PC-3 (cell line): ENCODE measurements at regions not wholly inside any gene's neighbourhood (a gene's known extent, or its start where the extent isn't known, plus 50 kb on each side); places are given as distances from the start of the nearest gene placed in this dataset.

Source experiments
- ATAC-seq: fragments of 200-7000 bp; cut with Tn5 transposase; 2 replicates; pipeline ENCODE4 v1.9.1; 2020; ENCODE audit warnings: mild to moderate bottlenecking, moderate library complexity
- BruUV-seq: library from RNA; stranded (reverse); fragments of 400-500 nt; replicated peaks from 2 replicates; lab custom pipeline; 2021; lab: Mats Ljungman, UMichigan
- CTCF ChIA-PET: fragments of 300-600 bp; sonication (Branson Sonifier 250); formaldehyde crosslinking; loops from one replicate; lab custom pipeline; 2022; ENCODE audit warnings: antibody characterized with exemption; lab: Charles Lee
- POLR2A ChIA-PET: fragments of 300-600 bp; sonication (Branson Sonifier 250); formaldehyde crosslinking; loops from one replicate; lab custom pipeline; 2022; ENCODE audit warnings: antibody characterized with exemption; ENCODE audit not compliant: unreplicated experiment; lab: Charles Lee
- DNase-seq: peaks from one replicate; pipeline ENCODE4 v3.0.0-alpha.2; 2015
- H2AFZ ChIP-seq: fragments of 300-600 bp; sonication (generic); 2 replicates; pipeline ENCODE4 v1.6.0; 2016; ENCODE audit warnings: antibody characterized with exemption, low read length
- H3F3A ChIP-seq: fragments of 300-600 bp; sonication (generic); one replicate; pipeline ENCODE4 v1.6.0; 2017; ENCODE audit warnings: antibody characterized with exemption, low read length, control low read depth, mild to moderate bottlenecking; ENCODE audit not compliant: unreplicated experiment
- H3K27ac ChIP-seq: fragments of 300-600 bp; sonication (generic); 2 replicates; pipeline ENCODE4 v1.5.1; 2016; ENCODE audit warnings: mild to moderate bottlenecking, low read length
- H3K27me3 ChIP-seq: fragments of 300-600 bp; sonication (generic); 2 replicates; pipeline ENCODE4 v1.6.1; 2016; ENCODE audit warnings: low read length, mixed read lengths
- H3K36me3 ChIP-seq: fragments of 300-600 bp; sonication (generic); 2 replicates; pipeline ENCODE4 v1.6.1; 2016; ENCODE audit warnings: low read depth, mixed run types, low read length, mixed read lengths
- H3K4me1 ChIP-seq: fragments of 300-600 bp; sonication (generic); 2 replicates; pipeline ENCODE4 v1.5.1; 2016; ENCODE audit warnings: low read length; ENCODE audit not compliant: insufficient read depth
- H3K4me2 ChIP-seq: fragments of 300-600 bp; sonication (generic); 2 replicates; pipeline ENCODE4 v1.6.0; 2016; ENCODE audit warnings: low read length
- H3K4me3 ChIP-seq: fragments of 300-600 bp; sonication (generic); 2 replicates; pipeline ENCODE4 v1.5.1; 2016; ENCODE audit warnings: mild to moderate bottlenecking, low read length, mixed read lengths
- H3K79me2 ChIP-seq: fragments of 300-600 bp; sonication (generic); 2 replicates; pipeline ENCODE4 v1.6.1; 2017; ENCODE audit warnings: low read length, mixed read lengths
- H3K9ac ChIP-seq: fragments of 300-600 bp; sonication (generic); 2 replicates; pipeline ENCODE4 v1.6.0; 2016; ENCODE audit warnings: mild to moderate bottlenecking, low read length
- H3K9me2 ChIP-seq: fragments of 300-600 bp; sonication (generic); replicated peaks from 2 replicates; pipeline ENCODE4 v1.6.1; 2016; ENCODE audit warnings: mixed run types, low read length, mixed read lengths
- H3K9me3 ChIP-seq: fragments of 300-600 bp; sonication (generic); 2 replicates; pipeline ENCODE4 v1.6.1; 2016; ENCODE audit warnings: low read length, mixed read lengths
- H4K20me1 ChIP-seq: fragments of 300-600 bp; sonication (generic); 2 replicates; pipeline ENCODE4 v1.6.1; 2016; ENCODE audit warnings: low read length, mixed read lengths
- CTCF ChIP-seq: fragments of 300-600 bp; sonication (generic); conservative IDR thresholded peaks from 2 replicates; pipeline ENCODE4 v1.5.1; 2017; ENCODE audit warnings: antibody characterized with exemption, low read depth, mild to moderate bottlenecking, low read length
- EZH2 ChIP-seq: fragments of 300-600 bp; sonication (generic); IDR thresholded peaks from one replicate; pipeline ENCODE4 v1.6.1; 2017; ENCODE audit warnings: antibody characterized with exemption, mild to moderate bottlenecking, low read length; ENCODE audit not compliant: unreplicated experiment
- EZH2phosphoT487 ChIP-seq: fragments of 300-600 bp; sonication (generic); IDR thresholded peaks from 2 replicates; pipeline ENCODE4 v1.6.1; 2018; ENCODE audit warnings: mild to moderate bottlenecking, antibody characterized with exemption, low read length, borderline replicate concordance
- intact Hi-C: fragments of 100-400 bp; cut with micrococcal nuclease; formaldehyde crosslinking; loops from 2 replicates; pipeline ENCODE4 v1.9.0; 2023

GRCh38 chr1:198088360-198089071 lies 68.3 kb upstream of the NEK7 start:
- no peaks in the 10 kb centered on the region for H3K36me3 ChIP-seq
- CTCF ChIA-PET = interaction anchor here (0.6 kb wide), 1 partner anchor 9 kb away, joined by 6 read pairs; no protein-coding TSS in a partner anchor
- no peaks in the 10 kb centered on the region for H3K79me2 ChIP-seq
- BruUV-seq = no TSS peak
- H3K4me1 ChIP-seq = no peaks in the 10 kb centered on the region
- H3K4me3 ChIP-seq = no peak overlapping the region
- H2AFZ ChIP-seq = peak overlapping the region; percentile 54; the same call in 1 of the 2 replicates
- no peaks in the 10 kb centered on the region for H3K9me2 ChIP-seq
- TF ChIP-seq EZH2 = no peak
- TF ChIP-seq CTCF = peak; percentile 78
- no peak for TF ChIP-seq EZH2phosphoT487
- H3F3A ChIP-seq = no peaks in the 10 kb centered on the region
- intact Hi-C loops = loop anchor here (1.0 to 10.0 kb wide), 3 partner anchors 68 to 596 kb away; partner anchors contain the start of gene NEK7
- H3K27me3 ChIP-seq = no peaks in the 10 kb centered on the region
- POLR2A ChIA-PET = no interaction called here
- DNase-seq (peak; percentile 56), ATAC-seq (peak; percentile 55)
- peak overlapping the region; percentile 19; the same call in 1 of the 2 replicates for H3K4me2 ChIP-seq
- no peak overlapping the region for H3K9ac ChIP-seq
- H4K20me1 ChIP-seq = no peaks in the 10 kb centered on the region
- H3K9me3 ChIP-seq = no peaks in the 10 kb centered on the region
- H3K27ac ChIP-seq = no peak overlapping the region

GRCh38 chr1:198096390-198096789 lies 60.4 kb upstream of the NEK7 start:
- no peak for TF ChIP-seq CTCF
- no peak for TF ChIP-seq EZH2
- TF ChIP-seq EZH2phosphoT487 = no peak
- H3K9ac ChIP-seq = no peak overlapping the region
- H3K27ac ChIP-seq = no peak overlapping the region
- no peaks in the 10 kb centered on the region for H3K4me1 ChIP-seq
- H3K79me2 ChIP-seq = no peaks in the 10 kb centered on the region
- no peaks in the 10 kb centered on the region for H3K9me3 ChIP-seq
- H4K20me1 ChIP-seq = no peaks in the 10 kb centered on the region
- intact Hi-C loops = no loop called here
- ATAC-seq (no peak), DNase-seq (no peak)
- no peak overlapping the region for H2AFZ ChIP-seq
- CTCF ChIA-PET = no interaction called here
- no peaks in the 10 kb centered on the region for H3K27me3 ChIP-seq
- BruUV-seq = no TSS peak
- POLR2A ChIA-PET = no interaction called here
- no peak overlapping the region for H3K4me2 ChIP-seq
- H3K9me2 ChIP-seq = no peaks in the 10 kb centered on the region
- H3K36me3 ChIP-seq = no peaks in the 10 kb centered on the region
- H3K4me3 ChIP-seq = no peak overlapping the region
- no peaks in the 10 kb centered on the region for H3F3A ChIP-seq

GRCh38 chr1:198099755-198100154 lies 57.0 kb upstream of the NEK7 start:
- intact Hi-C loops = no loop called here
- DNase-seq (no peak), ATAC-seq (no peak)
- Histone ChIP-seq H3K27ac (no peak overlapping the region), H4K20me1 (no peaks in the 10 kb centered on the region), H3K4me2 (no peak overlapping the region), H3K4me3 (no peak overlapping the region), H2AFZ (no peak overlapping the region), H3K79me2 (no peaks in the 10 kb centered on the region), H3K9ac (no peak overlapping the region), H3K36me3 (no peaks in the 10 kb centered on the region), H3K4me1 (no peaks in the 10 kb centered on the region), H3K9me2 (no peaks in the 10 kb centered on the region), H3K27me3 (no peaks in the 10 kb centered on the region), H3K9me3 (no peaks in the 10 kb centered on the region), H3F3A (no peaks in the 10 kb centered on the region)
- TF ChIP-seq EZH2 (no peak), CTCF (no peak), EZH2phosphoT487 (no peak)
- BruUV-seq = no TSS peak
- ChIA-PET CTCF (no interaction called here), POLR2A (no interaction called here)
